ENCODE measurements at regions not wholly inside any gene's neighbourhood (a gene's known extent, or its start where the extent isn't known, plus 50 kb on each side); places are given as distances from the start of the nearest gene placed in this dataset.

GRCh38 chr4:164439037-164439436 is 314.9 kb upstream of the SMIM31 start:
- WGBS (ENCODE audit: missing lambda C conversion rate): 29% methylated on average over 4 of the region's 4 CpGs

GRCh38 chr4:164440199-164440598 is 313.7 kb upstream of the SMIM31 start:
- no peaks in the 10 kb centered on the region for H3K9me3 ChIP-seq
- no peak overlapping the region for H3K27ac ChIP-seq
- TF ChIP-seq HDAC2 (IDR thresholded peaks at IDR 0.05): no peak
- TF ChIP-seq JUNB (IDR thresholded peaks at IDR 0.05): no peak
- TF ChIP-seq MAX (IDR thresholded peaks at IDR 0.05): no peak
- no peak for TF ChIP-seq POLR2A (IDR thresholded peaks at IDR 0.05; ENCODE audit: low read length)
- TF ChIP-seq TFCP2L1 (CRISPR knock-in tag; IDR thresholded peaks at IDR 0.05): no peak
- TF ChIP-seq USF2 (IDR thresholded peaks at IDR 0.05): no peak
- no peak for TF ChIP-seq FOSB (CRISPR knock-in tag; IDR thresholded peaks at IDR 0.05)
- TF ChIP-seq MAZ (IDR thresholded peaks at IDR 0.05; ENCODE audit: borderline replicate concordance, low read depth, low read length): no peak
- TF ChIP-seq POLR2AphosphoS2 (conservative IDR thresholded peaks at IDR 0.05; ENCODE audit: low read length): no peak
- no peak for TF ChIP-seq GATA3 (IDR thresholded peaks at IDR 0.05; ENCODE audit: borderline replicate concordance)
- no peak for TF ChIP-seq SMC3 (IDR thresholded peaks at IDR 0.05)
- TF ChIP-seq EHF (CRISPR knock-in tag; IDR thresholded peaks at IDR 0.05): no peak
- no peak for TF ChIP-seq ESRRA (IDR thresholded peaks at IDR 0.05; ENCODE audit: borderline replicate concordance, low read length)
- no peak for TF ChIP-seq ELK1 (IDR thresholded peaks at IDR 0.05; ENCODE audit: low read depth, low read length)
- H3K4me2 ChIP-seq: no peak overlapping the region
- CTCF ChIA-PET: no interaction called here
- no peak overlapping the region for H3K4me3 ChIP-seq
- no peaks in the 10 kb centered on the region for H3K4me1 ChIP-seq
- ATAC-seq: no peak
- 57% methylated on average over 1 of the region's 1 CpG for WGBS (ENCODE audit: missing lambda C conversion rate)
- DNase-seq (ENCODE audit: low read depth in 1 of 2, low spot score in 1 of 2): no peak
- POLR2A ChIA-PET: no interaction called here
- no peak for FAIRE-seq

More at GRCh38 chr4:164439037-164439436, 314.9 kb upstream of the SMIM31 start:
- Histone ChIP-seq H3K4me2 (no peak overlapping the region), H3K4me1 (no peaks in the 10 kb centered on the region), H3K9me3 (no peaks in the 10 kb centered on the region), H3K4me3 (no peak overlapping the region), H3K27ac (no peak overlapping the region)
- POLR2A ChIA-PET: no interaction called here
- no peak for TF ChIP-seq CHD4 (IDR thresholded peaks at IDR 0.05; ENCODE audit: borderline replicate concordance)
- TF ChIP-seq HOXB5 (CRISPR knock-in tag; IDR thresholded peaks at IDR 0.05): no peak
- no peak for TF ChIP-seq JUNB (IDR thresholded peaks at IDR 0.05)
- TF ChIP-seq POLR2A (IDR thresholded peaks at IDR 0.05; ENCODE audit: low read length): no peak
- no peak for TF ChIP-seq KDM1A (IDR thresholded peaks at IDR 0.05; ENCODE audit: low read depth)
- TF ChIP-seq GATA3 (IDR thresholded peaks at IDR 0.05; ENCODE audit: borderline replicate concordance): no peak
- TF ChIP-seq ELK1 (IDR thresholded peaks at IDR 0.05; ENCODE audit: low read depth, low read length): no peak
- no peak for TF ChIP-seq RAD21 (conservative IDR thresholded peaks at IDR 0.05 in 1 of 2, IDR thresholded peaks at IDR 0.05 in 1 of 2)
- TF ChIP-seq HES2 (IDR thresholded peaks at IDR 0.05): no peak
- no peak for TF ChIP-seq PHF8 (IDR thresholded peaks at IDR 0.05; ENCODE audit: borderline replicate concordance, low read depth)
- TF ChIP-seq FOXS1 (CRISPR knock-in tag; IDR thresholded peaks at IDR 0.05): no peak
- no peak for TF ChIP-seq ESRRA (IDR thresholded peaks at IDR 0.05; ENCODE audit: borderline replicate concordance, low read length)
- no peak for TF ChIP-seq MAZ (IDR thresholded peaks at IDR 0.05; ENCODE audit: borderline replicate concordance, low read depth, low read length)
- no peak for TF ChIP-seq USF2 (IDR thresholded peaks at IDR 0.05)
- no peak for TF ChIP-seq FOSB (CRISPR knock-in tag; IDR thresholded peaks at IDR 0.05)
- CTCF ChIA-PET: no interaction called here
- DNase-seq (ENCODE audit: low read depth in 1 of 2, low spot score in 1 of 2) (no peak), FAIRE-seq (no peak), ATAC-seq (no peak)

All from A549 (cell line).